GM12864 (cell line): ENCODE measurements at regions not wholly inside any gene's neighbourhood (a gene's known extent, or its start where the extent isn't known, plus 50 kb on each side); places are given as distances from the start of the nearest gene placed in this dataset.

Experiments
- DNase-seq: peaks from one replicate; pipeline ENCODE4 v3.0.0-alpha.2; 2011; ENCODE audit warnings: low read depth
- H3K4me3 ChIP-seq: 2 replicates; pipeline ENCODE4 v1.5.1; 2011; ENCODE audit warnings: mild to moderate bottlenecking, low read depth, low read length, control low read depth
- CTCF ChIP-seq: IDR thresholded peaks from 2 replicates; pipeline ENCODE4 v1.5.1; 2011; ENCODE audit warnings: low read depth, mild to moderate bottlenecking, moderate library complexity, low read length, control low read depth, inconsistent platforms; ENCODE audit errors: missing control alignments

- no peak overlapping the region for H3K4me3 ChIP-seq
- no peak for TF ChIP-seq CTCF
These were observed 441.1 kb downstream of the SETD4 start for GRCh38 chr21:35619184-35619583.

GRCh38 chr21:35617491-35617890 is 442.8 kb downstream of the SETD4 start:
- DNase-seq = no peak
- TF ChIP-seq CTCF = no peak
- H3K4me3 ChIP-seq = no peak overlapping the region

More at GRCh38 chr21:35619184-35619583, 441.1 kb downstream of the SETD4 start:
- DNase-seq = no peak

- no peak for DNase-seq
- no peak overlapping the region for H3K4me3 ChIP-seq
- no peak for TF ChIP-seq CTCF
These were observed 444.2 kb downstream of the SETD4 start for GRCh38 chr21:35616090-35616489.

GRCh38 chr21:35615325-35615724 is 445.0 kb downstream of the SETD4 start:
- no peak overlapping the region for H3K4me3 ChIP-seq
- DNase-seq = no peak
- TF ChIP-seq CTCF = no peak

- no peak for DNase-seq
- TF ChIP-seq CTCF = no peak
- no peak overlapping the region for H3K4me3 ChIP-seq
These were observed 445.9 kb downstream of the SETD4 start for GRCh38 chr21:35614396-35614921.

GRCh38 chr21:35611708-35612132 is 448.6 kb downstream of the SETD4 start:
- no peak for DNase-seq
- H3K4me3 ChIP-seq = no peak overlapping the region
- no peak for TF ChIP-seq CTCF

GRCh38 chr21:35609263-35609662 is 451.1 kb downstream of the SETD4 start:
- TF ChIP-seq CTCF = no peak
- no peak overlapping the region for H3K4me3 ChIP-seq
- no peak for DNase-seq
